ENCODE measurements at regions not wholly inside any gene's neighbourhood (a gene's known extent, or its start where the extent isn't known, plus 50 kb on each side); places are given as distances from the start of the nearest gene placed in this dataset.

DNA sequence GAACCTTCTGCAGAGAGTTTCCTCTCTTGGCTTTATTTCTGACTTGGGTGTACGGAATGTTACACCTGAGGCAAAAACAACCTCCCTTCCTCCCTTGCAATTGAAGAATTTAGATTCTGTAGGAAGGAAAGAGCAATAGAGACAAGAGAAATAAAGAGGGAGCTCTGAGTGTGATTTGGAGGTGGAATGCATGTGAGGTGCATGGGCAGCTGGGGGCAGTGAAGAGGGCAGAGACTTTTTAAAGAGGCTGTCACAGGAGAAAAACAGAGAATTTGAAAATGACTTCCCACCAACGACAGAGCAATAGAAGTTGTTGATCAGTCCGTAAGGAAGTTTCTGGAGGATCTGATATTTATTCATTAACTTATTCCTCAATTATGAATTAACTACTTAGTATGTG, 172.0 kb upstream of the B3GALT2 start:
- TF ChIP-seq, protein P1, sequence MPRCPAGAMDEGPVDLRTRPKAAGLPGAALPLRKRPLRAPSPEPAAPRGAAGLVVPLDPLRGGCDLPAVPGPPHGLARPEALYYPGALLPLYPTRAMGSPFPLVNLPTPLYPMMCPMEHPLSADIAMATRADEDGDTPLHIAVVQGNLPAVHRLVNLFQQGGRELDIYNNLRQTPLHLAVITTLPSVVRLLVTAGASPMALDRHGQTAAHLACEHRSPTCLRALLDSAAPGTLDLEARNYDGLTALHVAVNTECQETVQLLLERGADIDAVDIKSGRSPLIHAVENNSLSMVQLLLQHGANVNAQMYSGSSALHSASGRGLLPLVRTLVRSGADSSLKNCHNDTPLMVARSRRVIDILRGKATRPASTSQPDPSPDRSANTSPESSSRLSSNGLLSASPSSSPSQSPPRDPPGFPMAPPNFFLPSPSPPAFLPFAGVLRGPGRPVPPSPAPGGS (IDR thresholded peaks at IDR 0.05; ENCODE audit: borderline replicate concordance, insufficient read depth, low read depth, low read length, poor library complexity, severe bottlenecking), result no peak
- TF ChIP-seq, protein P2, sequence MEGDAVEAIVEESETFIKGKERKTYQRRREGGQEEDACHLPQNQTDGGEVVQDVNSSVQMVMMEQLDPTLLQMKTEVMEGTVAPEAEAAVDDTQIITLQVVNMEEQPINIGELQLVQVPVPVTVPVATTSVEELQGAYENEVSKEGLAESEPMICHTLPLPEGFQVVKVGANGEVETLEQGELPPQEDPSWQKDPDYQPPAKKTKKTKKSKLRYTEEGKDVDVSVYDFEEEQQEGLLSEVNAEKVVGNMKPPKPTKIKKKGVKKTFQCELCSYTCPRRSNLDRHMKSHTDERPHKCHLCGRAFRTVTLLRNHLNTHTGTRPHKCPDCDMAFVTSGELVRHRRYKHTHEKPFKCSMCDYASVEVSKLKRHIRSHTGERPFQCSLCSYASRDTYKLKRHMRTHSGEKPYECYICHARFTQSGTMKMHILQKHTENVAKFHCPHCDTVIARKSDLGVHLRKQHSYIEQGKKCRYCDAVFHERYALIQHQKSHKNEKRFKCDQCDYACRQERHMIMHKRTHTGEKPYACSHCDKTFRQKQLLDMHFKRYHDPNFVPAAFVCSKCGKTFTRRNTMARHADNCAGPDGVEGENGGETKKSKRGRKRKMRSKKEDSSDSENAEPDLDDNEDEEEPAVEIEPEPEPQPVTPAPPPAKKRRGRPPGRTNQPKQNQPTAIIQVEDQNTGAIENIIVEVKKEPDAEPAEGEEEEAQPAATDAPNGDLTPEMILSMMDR (IDR thresholded peaks at IDR 0.05 in 2 of 3, conservative IDR thresholded peaks at IDR 0.05 in 1 of 3; ENCODE audit: control insufficient read depth in 2 of 3, extremely low read depth in 1 of 3, insufficient read depth in 1 of 3, low read depth in 3 of 3, low read length in 3 of 3), result no peak
- TF ChIP-seq GABPA (IDR thresholded peaks at IDR 0.05; ENCODE audit: low read depth) (no peak), BRCA1 (IDR thresholded peaks at IDR 0.05; ENCODE audit: low read depth, low read length) (no peak), EP300 (IDR thresholded peaks at IDR 0.05; ENCODE audit: borderline replicate concordance in 1 of 2, control insufficient read depth in 1 of 2, low read depth in 2 of 2, low read length in 2 of 2) (no peak), SP1 (IDR thresholded peaks at IDR 0.05; ENCODE audit: low read depth, low read length) (no peak), RAD21 (IDR thresholded peaks at IDR 0.05; ENCODE audit: insufficient read depth, low read depth, low read length) (no peak)
